C4-2B (cell line): ENCODE measurements at regions not wholly inside any gene's neighbourhood (a gene's known extent, or its start where the extent isn't known, plus 50 kb on each side); places are given as distances from the start of the nearest gene placed in this dataset.

Experiments
- CTCF ChIP-seq: fragments of 450-650 bp; conservative IDR thresholded peaks from 2 replicates; pipeline ENCODE4 v1.5.1; 2017; ENCODE audit warnings: mild to moderate bottlenecking
- ZFX ChIP-seq: fragments of 450-650 bp; IDR thresholded peaks from 2 replicates; pipeline ENCODE4 v1.6.1; 2017

- TF ChIP-seq CTCF, result no peak
- TF ChIP-seq ZFX, result no peak
Observed at GRCh38 chr10:3363311-3364045, 190.9 kb upstream of the PITRM1 start.
